T-helper 1 cell (primary cell): ENCODE measurements at regions not wholly inside any gene's neighbourhood (a gene's known extent, or its start where the extent isn't known, plus 50 kb on each side); places are given as distances from the start of the nearest gene placed in this dataset.
"Not testable (repeated sequence)": the region's sequence is repeated elsewhere in the genome, so short reads cannot be mapped to it uniquely, and the experiment has no call there.

Source experiments
- DNase-seq, 5 donors: peaks; one replicate each; pipeline ENCODE4 v3.0.0-alpha.2; 2012 to 2020

GRCh38 chr15:87752250-87752951, 504.1 kb downstream of the NTRK3 start:
- no peak for DNase-seq

DNA sequence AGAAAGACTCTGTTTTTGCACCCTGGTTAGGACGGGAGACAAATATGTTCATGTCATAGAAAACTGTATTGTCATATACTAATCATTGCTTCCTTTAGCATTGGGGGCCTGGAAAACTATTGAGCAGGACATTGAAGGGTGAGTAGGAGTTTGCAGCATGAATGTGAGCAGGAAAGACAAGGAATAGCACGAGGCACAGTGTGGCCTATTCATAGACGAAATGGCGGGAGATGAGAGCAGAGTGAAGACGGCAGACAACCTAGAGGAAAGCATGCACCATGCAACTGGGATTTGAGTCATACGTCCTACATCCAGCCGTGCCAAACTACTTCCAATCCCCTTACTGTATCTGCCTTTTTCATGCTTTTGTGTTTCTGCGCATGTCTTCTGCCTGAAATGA, 508.1 kb downstream of the NTRK3 start:
- no peak for DNase-seq

DNA sequence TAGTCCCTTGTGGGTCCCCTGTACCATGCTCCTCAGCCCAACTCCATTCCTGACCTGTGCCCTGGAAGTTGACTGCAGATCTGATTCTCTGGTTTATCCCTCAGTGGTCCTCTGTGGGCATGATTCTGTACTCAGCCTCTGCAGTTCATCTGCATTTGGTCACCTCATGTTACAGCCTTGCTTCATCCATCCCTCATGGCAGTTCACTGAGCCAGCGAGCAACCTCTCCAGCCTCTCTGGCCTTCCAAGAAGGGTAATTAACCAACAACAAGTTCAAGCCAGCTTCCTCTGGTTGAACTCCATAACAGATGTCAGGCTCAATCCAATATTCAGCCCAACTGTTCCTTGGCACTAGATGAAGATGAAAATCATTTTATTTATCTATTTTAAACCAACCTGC, 509.5 kb downstream of the NTRK3 start:
- DNase-seq: no peak

GRCh38 chr15:87746333-87746732, 510.2 kb downstream of the NTRK3 start:
- DNase-seq: no peak

- no peak for DNase-seq
Observed at GRCh38 chr15:87744815-87745214, 511.7 kb downstream of the NTRK3 start.

- DNase-seq: no peak
Observed at GRCh38 chr15:87743562-87743961, 513.0 kb downstream of the NTRK3 start.

DNA sequence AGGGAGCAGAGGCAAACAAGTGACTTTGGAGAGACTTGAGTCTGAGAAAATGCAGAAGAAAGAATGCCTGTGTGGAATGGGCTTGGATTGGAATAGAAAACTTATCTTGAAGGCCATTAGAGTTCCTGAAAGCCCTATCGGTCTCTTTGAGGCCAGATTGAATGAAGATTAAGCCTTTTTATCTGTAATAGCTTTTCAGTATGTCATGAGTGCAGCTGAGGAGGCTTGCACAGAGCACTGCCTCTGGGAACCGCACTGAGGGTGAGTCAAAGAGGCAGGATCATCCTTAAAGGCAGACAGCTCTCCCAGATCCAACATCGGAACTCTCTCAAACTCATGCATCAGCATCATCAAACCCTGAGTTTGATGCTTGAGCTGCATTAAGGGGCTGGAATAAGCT, 515.2 kb downstream of the NTRK3 start:
- no peak for DNase-seq

- DNase-seq: no peak
Observed at GRCh38 chr15:87740655-87741344, 515.7 kb downstream of the NTRK3 start.

GRCh38 chr15:87739866-87740265, 516.7 kb downstream of the NTRK3 start:
- DNase-seq: no peak

GRCh38 chr15:87739081-87739480, 517.5 kb downstream of the NTRK3 start:
- no peak for DNase-seq

DNA sequence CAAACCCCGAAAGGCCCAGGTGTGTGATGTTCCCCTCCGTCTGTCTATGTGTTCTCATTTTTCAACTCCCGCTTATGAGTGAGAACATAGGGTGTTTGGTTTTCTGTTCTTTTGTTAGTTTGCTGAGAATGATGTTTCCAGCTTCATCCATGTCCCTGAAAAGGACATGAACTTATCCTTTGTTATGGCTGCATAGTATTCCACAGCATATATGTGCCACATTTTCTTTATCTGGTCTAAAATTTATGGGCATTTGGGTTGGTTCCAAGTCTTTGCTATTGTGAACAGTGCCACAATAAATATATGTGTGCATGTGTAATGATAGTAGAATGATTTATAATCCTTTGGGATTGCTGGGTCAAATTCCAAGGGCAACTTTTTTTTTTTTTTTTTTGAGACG, 519.1 kb downstream of the NTRK3 start:
- not testable (repeated sequence) for DNase-seq

GRCh38 chr15:87736891-87737389, 519.6 kb downstream of the NTRK3 start:
- no peak for DNase-seq

DNA sequence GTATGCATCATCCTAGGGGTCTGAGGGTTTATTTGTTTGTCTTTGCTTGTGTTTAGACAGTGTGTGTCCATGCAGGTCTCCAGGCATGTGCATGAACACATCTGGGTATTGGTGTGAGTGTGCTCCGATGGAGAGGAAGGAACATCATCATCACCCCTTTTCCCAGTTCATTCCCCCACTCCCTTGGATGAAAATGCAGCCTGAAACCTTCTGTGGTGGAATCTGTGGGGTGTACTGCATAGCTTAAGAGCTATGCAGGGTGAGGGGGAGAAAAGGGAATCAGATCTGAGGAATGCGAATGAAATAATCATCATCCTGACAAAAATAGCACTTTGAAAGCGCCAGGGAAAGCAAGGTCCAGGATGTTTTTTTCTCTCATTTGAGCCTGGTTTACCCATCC, 520.1 kb downstream of the NTRK3 start:
- no peak for DNase-seq

GRCh38 chr15:87735522-87735921, 521.0 kb downstream of the NTRK3 start:
- DNase-seq: no peak

DNA sequence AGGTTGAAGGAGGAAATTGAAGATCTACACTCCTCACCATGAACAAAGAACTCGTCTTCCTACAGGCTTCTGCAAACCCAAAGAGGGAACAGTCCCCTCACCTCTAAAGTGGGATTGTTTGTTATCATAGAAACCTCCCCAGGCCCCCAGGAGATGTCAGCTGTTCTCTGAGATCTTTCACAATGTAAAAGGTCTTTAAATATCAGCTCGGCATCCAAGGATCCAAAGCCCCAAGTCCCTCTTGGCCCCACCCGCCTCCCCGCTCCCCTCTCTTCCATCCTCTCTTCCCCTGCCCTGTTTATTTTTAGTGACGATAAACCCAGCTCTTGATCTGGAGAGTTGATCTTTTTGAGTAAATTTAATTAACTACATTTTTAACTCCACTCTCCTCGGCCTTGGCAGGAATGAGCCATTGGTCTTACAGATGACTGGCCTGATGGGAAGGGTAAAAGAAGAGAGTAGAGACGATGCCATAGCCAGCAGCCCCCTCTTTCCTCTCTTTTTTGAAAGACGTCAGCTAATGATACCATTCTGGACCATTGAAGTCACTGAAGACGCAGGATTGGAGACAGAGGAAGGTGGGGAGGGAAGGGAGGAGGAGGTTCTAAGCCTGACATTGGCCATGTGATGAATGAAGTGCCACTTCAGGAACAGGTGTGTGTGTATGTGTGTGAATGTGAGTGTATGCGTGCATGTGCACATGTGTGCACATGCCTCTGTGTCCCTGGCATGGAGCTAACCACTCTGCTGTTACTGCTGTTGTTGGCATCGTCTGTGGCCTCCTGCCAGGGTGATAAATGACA, 521.8 kb downstream of the NTRK3 start:
- DNase-seq: no peak

DNA sequence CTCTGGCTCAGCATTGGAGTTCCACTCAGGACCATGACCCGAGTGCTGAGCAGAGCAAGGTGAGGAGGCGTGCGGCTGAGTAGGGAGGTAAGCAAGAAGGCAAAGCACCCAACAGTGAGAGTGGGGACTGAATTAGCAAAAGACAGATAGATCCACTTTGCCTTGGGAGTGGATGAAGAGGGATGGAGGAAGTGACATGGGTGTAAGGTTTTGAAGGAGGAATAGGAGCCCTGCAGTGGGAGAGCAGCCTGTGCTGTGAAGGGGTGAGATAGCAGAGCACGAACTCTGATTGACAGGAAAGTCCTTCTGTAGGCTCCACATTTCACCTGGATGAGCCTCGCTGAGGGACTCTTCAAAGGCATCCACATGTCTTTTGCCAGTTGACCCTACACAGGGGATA, 522.6 kb downstream of the NTRK3 start:
- DNase-seq: no peak

DNA sequence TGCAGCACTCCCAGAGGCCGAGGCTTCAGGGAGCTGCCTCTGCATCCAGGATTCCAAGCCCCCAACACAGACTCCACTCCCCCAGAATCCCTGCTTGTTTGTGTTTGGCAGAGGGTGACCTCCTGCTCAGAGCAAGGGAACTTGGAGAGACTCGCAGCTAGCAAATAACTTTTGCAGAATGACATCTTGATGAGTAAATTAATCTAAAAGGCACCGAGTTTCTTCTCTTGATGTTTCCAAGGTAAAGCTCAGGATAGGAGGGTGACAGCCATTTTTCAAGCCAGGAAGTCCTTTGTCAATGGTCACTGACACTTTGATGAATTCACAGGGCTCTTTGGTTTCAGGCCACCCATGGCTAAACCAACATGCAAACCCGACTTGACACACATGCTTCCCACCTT, 523.0 kb downstream of the NTRK3 start:
- DNase-seq: no peak

DNA sequence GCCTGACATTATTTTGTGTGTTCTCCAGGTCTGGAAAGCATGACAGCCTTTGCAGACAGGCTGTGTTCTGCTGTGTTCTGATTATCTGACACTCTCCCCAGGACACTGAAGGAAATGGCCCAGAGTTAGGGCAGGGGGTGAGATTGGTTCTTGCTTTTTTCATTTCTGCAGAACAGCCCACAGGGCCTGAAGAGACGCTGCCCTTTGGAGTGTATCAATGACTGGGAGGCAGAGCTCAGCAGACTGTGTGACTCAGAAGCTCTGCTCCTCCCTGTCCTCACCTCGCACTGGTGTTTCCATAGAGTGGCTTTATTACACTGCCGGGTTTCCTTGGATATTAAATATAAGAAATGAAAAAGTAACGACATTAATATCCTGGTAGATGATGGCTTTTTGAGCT, 523.6 kb downstream of the NTRK3 start:
- no peak for DNase-seq

GRCh38 chr15:87731630-87732029, 524.9 kb downstream of the NTRK3 start:
- DNase-seq: no peak

GRCh38 chr15:87730706-87731105, 525.8 kb downstream of the NTRK3 start:
- DNase-seq: no peak

DNA sequence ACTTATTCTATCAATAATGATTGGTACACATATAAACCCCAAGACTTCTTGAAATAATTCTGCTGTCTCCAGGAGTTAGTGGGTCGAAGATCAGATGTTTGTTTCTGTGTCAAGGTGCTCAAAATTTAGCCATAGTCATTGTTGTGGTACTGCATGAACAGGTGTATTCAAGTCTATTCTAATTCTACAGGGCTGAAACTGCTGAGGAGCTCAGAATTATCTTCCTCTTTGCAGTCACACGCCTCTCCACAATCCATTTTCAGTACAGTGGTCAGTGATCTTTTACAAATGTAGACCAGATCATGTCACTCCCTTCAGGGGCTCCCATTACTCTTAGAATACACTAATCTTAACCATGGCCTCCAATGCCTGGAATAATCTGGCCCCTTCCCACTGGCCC, 527.5 kb downstream of the NTRK3 start:
- no peak for DNase-seq

DNA sequence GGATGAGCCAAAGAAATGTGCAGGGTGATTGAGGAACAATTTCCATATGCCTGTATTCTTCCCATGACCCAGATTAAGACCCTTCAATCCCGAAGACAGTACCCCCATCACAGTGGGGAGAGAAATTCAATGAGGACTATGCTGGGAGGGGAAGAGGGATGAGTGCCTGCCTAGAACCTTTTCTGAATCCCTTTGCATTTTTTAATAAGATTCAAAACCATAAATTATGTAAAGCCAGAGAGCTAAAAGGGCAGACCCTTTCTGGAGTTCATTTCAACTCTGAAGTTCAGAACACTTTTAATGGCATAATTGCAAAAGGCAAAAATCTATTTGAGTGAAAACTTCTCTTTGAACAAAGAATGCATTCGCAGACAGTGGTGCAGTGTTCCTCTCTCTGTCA, 529.5 kb downstream of the NTRK3 start:
- DNase-seq: no peak

DNA sequence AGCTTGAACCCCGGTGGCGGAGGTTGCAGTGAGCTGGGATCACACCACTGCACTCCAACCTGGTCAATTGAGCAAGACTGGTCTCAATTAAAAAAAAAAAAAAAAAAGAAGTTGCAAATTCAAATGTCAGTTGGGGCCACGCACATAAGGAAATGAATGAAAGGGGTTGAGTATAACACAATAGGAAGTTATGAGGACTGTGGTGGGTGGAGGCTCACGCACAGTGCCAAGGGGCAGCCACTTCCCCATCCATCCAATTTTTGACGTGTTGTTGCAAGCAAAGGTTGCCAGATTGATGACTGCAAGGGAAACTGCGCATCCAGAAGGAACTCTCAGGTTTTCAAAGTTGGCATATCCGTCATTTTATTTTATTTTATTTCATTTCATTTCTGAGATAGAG, 532.2 kb downstream of the NTRK3 start:
- no peak for DNase-seq
